ENCODE measurements at regions not wholly inside any gene's neighbourhood (a gene's known extent, or its start where the extent isn't known, plus 50 kb on each side); places are given as distances from the start of the nearest gene placed in this dataset.

DNA sequence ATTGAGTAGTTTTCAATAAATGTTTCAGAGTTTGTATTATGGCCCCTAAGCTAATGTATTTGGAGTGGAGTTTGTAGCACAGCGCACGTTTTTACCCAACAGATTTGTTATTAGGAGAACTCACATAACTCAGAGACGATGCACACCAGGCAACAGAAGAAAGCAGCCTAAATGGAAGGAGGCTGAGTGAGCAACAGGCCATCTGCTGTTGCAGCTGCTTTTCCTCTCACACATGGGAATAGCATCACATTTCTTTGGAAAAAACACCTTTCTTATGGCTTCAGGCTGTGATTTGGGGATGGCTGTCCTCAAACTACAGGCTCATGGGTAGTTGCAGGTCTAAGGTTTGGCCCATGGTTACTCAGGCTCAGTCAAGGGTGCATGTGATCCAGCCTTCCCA is 469.3 kb upstream of the MCTP2 start:
- TF ChIP-seq GATA2 (IDR thresholded peaks at IDR 0.05; ENCODE audit: low read depth, low read length) (no peak), GATA3 (IDR thresholded peaks at IDR 0.05; ENCODE audit: low read depth, low read length) (no peak)

All from SH-SY5Y (cell line).